ENCODE measurements at regions not wholly inside any gene's neighbourhood (a gene's known extent, or its start where the extent isn't known, plus 50 kb on each side); places are given as distances from the start of the nearest gene placed in this dataset.
"Not testable (repeated sequence)": the region's sequence is repeated elsewhere in the genome, so short reads cannot be mapped to it uniquely, and the experiment has no call there.

- TF ChIP-seq CTCF (IDR thresholded peaks at IDR 0.05) = no peak
- Mint-ChIP-seq H3K4me3 (no peak overlapping the region), H3K4me1 (ENCODE audit: low read depth) (no peaks in the 10 kb centered on the region), H3K27ac (no peak overlapping the region), H3K36me3 (ENCODE audit: low read depth) (no peaks in the 10 kb centered on the region), H3K9me3 (peaks cover 8% of the 10 kb centered on the region), H3K27me3 (no peaks in the 10 kb centered on the region)
- ATAC-seq (ENCODE audit: poor library complexity) (no peak), DNase-seq (no peak)
- Histone ChIP-seq H3K4me1 (ENCODE audit: insufficient read depth, low read length) (no peaks in the 10 kb centered on the region), H3K36me3 (ENCODE audit: insufficient read depth, low read length) (no peaks in the 10 kb centered on the region), H3K9me3 (ENCODE audit: control insufficient read depth in 1 of 2, insufficient read depth in 1 of 2, low read length in 2 of 2) (peaks cover 7 to 8% of the 10 kb centered on the region in 2 experiments), H3K4me3 (ENCODE audit: low read length) (no peak overlapping the region), H3K27ac (ENCODE audit: low read depth in 1 of 2, low read length in 2 of 2) (no peak overlapping the region), H3K27me3 (ENCODE audit: control insufficient read depth in 1 of 2, insufficient read depth in 2 of 2, low read length in 2 of 2) (no peaks in the 10 kb centered on the region)
- intact Hi-C loops (cut with DNase I, micrococcal nuclease) = no loop called here
- CTCF ChIA-PET = no interaction called here
- POLR2A ChIA-PET = no interaction called here
These were observed 77.8 kb upstream of the SPOPL start for GRCh38 chr2:138423745-138424144.

- Mint-ChIP-seq H3K27ac (no peak overlapping the region), H3K36me3 (ENCODE audit: low read depth) (no peaks in the 10 kb centered on the region), H3K27me3 (no peaks in the 10 kb centered on the region), H3K4me3 (no peak overlapping the region), H3K4me1 (ENCODE audit: low read depth) (no peaks in the 10 kb centered on the region), H3K9me3 (peaks cover 10% of the 10 kb centered on the region)
- Histone ChIP-seq H3K4me3 (ENCODE audit: low read length) (no peak overlapping the region), H3K27me3 (ENCODE audit: control insufficient read depth in 1 of 2, insufficient read depth in 2 of 2, low read length in 2 of 2) (no peaks in the 10 kb centered on the region), H3K9me3 (ENCODE audit: control insufficient read depth in 1 of 2, insufficient read depth in 1 of 2, low read length in 2 of 2) (peaks cover 7 to 8% of the 10 kb centered on the region in 2 experiments), H3K4me1 (ENCODE audit: insufficient read depth, low read length) (no peaks in the 10 kb centered on the region), H3K27ac (ENCODE audit: low read depth in 1 of 2, low read length in 2 of 2) (no peak overlapping the region), H3K36me3 (ENCODE audit: insufficient read depth, low read length) (no peaks in the 10 kb centered on the region)
- ATAC-seq (ENCODE audit: poor library complexity) = no peak
- POLR2A ChIA-PET = no interaction called here
- no peak for TF ChIP-seq CTCF (IDR thresholded peaks at IDR 0.05)
- DNase-seq = no peak
- CTCF ChIA-PET = no interaction called here
- intact Hi-C loops (cut with DNase I, micrococcal nuclease) = no loop called here
These were observed 77.0 kb upstream of the SPOPL start for GRCh38 chr2:138424436-138425140.

- H3K27me3 ChIP-seq (ENCODE audit: control insufficient read depth in 1 of 2, insufficient read depth in 2 of 2, low read length in 2 of 2); POLR2A ChIA-PET; CTCF ChIA-PET; H3K4me3 Mint-ChIP-seq; H3K4me1 ChIP-seq (ENCODE audit: insufficient read depth, low read length); H3K36me3 Mint-ChIP-seq (ENCODE audit: low read depth); H3K4me1 Mint-ChIP-seq (ENCODE audit: low read depth); H3K4me3 ChIP-seq (ENCODE audit: low read length); intact Hi-C loops (cut with DNase I, micrococcal nuclease); H3K27me3 Mint-ChIP-seq; ATAC-seq (ENCODE audit: poor library complexity); DNase-seq; H3K9me3 ChIP-seq (ENCODE audit: control insufficient read depth in 1 of 2, insufficient read depth in 1 of 2, low read length in 2 of 2); H3K27ac Mint-ChIP-seq; H3K36me3 ChIP-seq (ENCODE audit: insufficient read depth, low read length); H3K27ac ChIP-seq (ENCODE audit: low read depth in 1 of 2, low read length in 2 of 2): not testable (repeated sequence)
- H3K9me3 Mint-ChIP-seq = peaks cover 10% of the 10 kb centered on the region
These were observed 75.5 kb upstream of the SPOPL start for GRCh38 chr2:138426116-138426515.

Measured in CD4-positive, alpha-beta T cell (primary cell).